DND-41 (cell line): ENCODE measurements at regions not wholly inside any gene's neighbourhood (a gene's known extent, or its start where the extent isn't known, plus 50 kb on each side); places are given as distances from the start of the nearest gene placed in this dataset.

ENCODE experiments used
- ATAC-seq: fragments of 200-7000 bp; cut with Tn5 transposase; 3 replicates; pipeline ENCODE4 v1.9.1; 2021; ENCODE audit warnings: low read depth; ENCODE audit not compliant: insufficient read depth
- DNase-seq: peaks from one replicate; pipeline ENCODE4 v3.0.0-alpha.2; 2020
- H2AFZ ChIP-seq: 2 replicates; pipeline ENCODE4 v1.6.0; 2012; ENCODE audit warnings: low read depth, low read length
- H3K27ac ChIP-seq: 2 replicates; pipeline ENCODE4 v1.5.1; 2012; ENCODE audit warnings: low read length, inconsistent platforms
- H3K27me3 ChIP-seq: fragments of 200-600 bp; sonication (generic); 2 replicates; pipeline ENCODE4 v1.6.0; 2012; ENCODE audit warnings: low read length, mild to moderate bottlenecking, inconsistent platforms; ENCODE audit not compliant: insufficient read depth, poor library complexity
- H3K36me3 ChIP-seq: 2 replicates; pipeline ENCODE4 v1.5.1; 2012; ENCODE audit warnings: low read length, inconsistent platforms; ENCODE audit not compliant: insufficient read depth
- H3K4me1 ChIP-seq: 2 replicates; pipeline ENCODE4 v1.5.1; 2012; ENCODE audit warnings: mild to moderate bottlenecking, low read length; ENCODE audit not compliant: insufficient read depth
- H3K4me2 ChIP-seq: 2 replicates; pipeline ENCODE4 v1.6.0; 2012; ENCODE audit warnings: mild to moderate bottlenecking, moderate library complexity, low read length, inconsistent platforms; ENCODE audit not compliant: insufficient read depth
- H3K4me3 ChIP-seq, 2 experiments: fragments of 200-600 bp in 1 of 2; shearing (Covaris generic) in 1 of 2; 2 replicates each; pipeline ENCODE4 v1.5.1; 2012 to 2016; ENCODE audit warnings: inconsistent platforms in 2 of 2, low read length in 2 of 2, mild to moderate bottlenecking in 2 of 2, low read depth in 1 of 2, moderate library complexity in 1 of 2
- H3K79me2 ChIP-seq: 2 replicates; pipeline ENCODE4 v1.6.0; 2012; ENCODE audit warnings: low read length, inconsistent platforms; ENCODE audit not compliant: insufficient read depth
- H3K9ac ChIP-seq: 2 replicates; pipeline ENCODE4 v1.6.0; 2012; ENCODE audit warnings: low read depth, mild to moderate bottlenecking, inconsistent platforms, low read length, moderate library complexity
- H3K9me3 ChIP-seq: 2 replicates; pipeline ENCODE4 v1.5.1; 2012; ENCODE audit warnings: low read length, moderate library complexity, mild to moderate bottlenecking, inconsistent platforms; ENCODE audit not compliant: insufficient read depth, severe bottlenecking
- H4K20me1 ChIP-seq: 2 replicates; pipeline ENCODE4 v1.6.0; 2012; ENCODE audit warnings: low read length; ENCODE audit not compliant: insufficient read depth
- CTCF ChIP-seq: IDR thresholded peaks from 2 replicates; pipeline ENCODE4 v1.5.1; 2012; ENCODE audit warnings: borderline replicate concordance, low read length, moderate library complexity, mild to moderate bottlenecking; ENCODE audit not compliant: poor library complexity, severe bottlenecking; ENCODE audit errors: extremely low read depth
- EZH2 ChIP-seq: IDR thresholded peaks from 3 replicates; pipeline ENCODE4 v1.6.1; 2012; ENCODE audit warnings: borderline replicate concordance, low read depth, mild to moderate bottlenecking, moderate library complexity, low read length, inconsistent platforms; ENCODE audit not compliant: severe bottlenecking

- Histone ChIP-seq H3K4me1 (no peaks in the 10 kb centered on the region), H3K36me3 (no peaks in the 10 kb centered on the region), H3K9me3 (no peaks in the 10 kb centered on the region), H4K20me1 (no peaks in the 10 kb centered on the region), H3K4me2 (no peak overlapping the region), H3K79me2 (no peaks in the 10 kb centered on the region), H2AFZ (no peak overlapping the region), H3K4me3 (no peak overlapping the region), H3K27me3 (no peaks in the 10 kb centered on the region), H3K9ac (no peak overlapping the region), H3K27ac (no peak overlapping the region)
- DNase-seq: no peak
- ATAC-seq: no peak
- TF ChIP-seq EZH2 (no peak), CTCF (no peak)
Measured at GRCh38 chr11:110984147-110984546, 261.4 kb upstream of the POU2AF2 start.

GRCh38 chr11:110982214-110982613 is 263.3 kb upstream of the POU2AF2 start:
- Histone ChIP-seq H3K79me2 (no peaks in the 10 kb centered on the region), H2AFZ (no peak overlapping the region), H3K36me3 (no peaks in the 10 kb centered on the region), H3K9ac (no peak overlapping the region), H3K27me3 (no peaks in the 10 kb centered on the region), H3K9me3 (no peaks in the 10 kb centered on the region), H3K4me3 (no peak overlapping the region), H4K20me1 (no peaks in the 10 kb centered on the region), H3K4me2 (no peak overlapping the region), H3K4me1 (no peaks in the 10 kb centered on the region), H3K27ac (no peak overlapping the region)
- DNase-seq (no peak), ATAC-seq (no peak)
- TF ChIP-seq EZH2: no peak
- TF ChIP-seq CTCF: no peak

- H3K9ac ChIP-seq: no peak overlapping the region
- no peak for ATAC-seq
- H4K20me1 ChIP-seq: no peaks in the 10 kb centered on the region
- no peaks in the 10 kb centered on the region for H3K79me2 ChIP-seq
- no peaks in the 10 kb centered on the region for H3K9me3 ChIP-seq
- no peak overlapping the region for H3K4me2 ChIP-seq
- no peak overlapping the region for H3K4me3 ChIP-seq
- no peaks in the 10 kb centered on the region for H3K36me3 ChIP-seq
- DNase-seq: no peak
- no peaks in the 10 kb centered on the region for H3K27me3 ChIP-seq
- no peak overlapping the region for H2AFZ ChIP-seq
- TF ChIP-seq EZH2 (no peak), CTCF (no peak)
- H3K27ac ChIP-seq: no peak overlapping the region
- H3K4me1 ChIP-seq: no peaks in the 10 kb centered on the region
Measured at GRCh38 chr11:110979696-110980095, 265.8 kb upstream of the POU2AF2 start.

GRCh38 chr11:110977661-110978060 is 265.4 kb upstream of the ARHGAP20 start:
- H3K27me3 ChIP-seq: no peaks in the 10 kb centered on the region
- no peak overlapping the region for H2AFZ ChIP-seq
- H3K4me1 ChIP-seq: no peaks in the 10 kb centered on the region
- H3K9ac ChIP-seq: no peak overlapping the region
- no peak for ATAC-seq
- H3K79me2 ChIP-seq: no peaks in the 10 kb centered on the region
- H3K9me3 ChIP-seq: no peaks in the 10 kb centered on the region
- no peak for TF ChIP-seq EZH2
- no peak for TF ChIP-seq CTCF
- DNase-seq: no peak
- no peak overlapping the region for H3K4me3 ChIP-seq
- no peaks in the 10 kb centered on the region for H4K20me1 ChIP-seq
- no peaks in the 10 kb centered on the region for H3K36me3 ChIP-seq
- H3K27ac ChIP-seq: no peak overlapping the region
- H3K4me2 ChIP-seq: no peak overlapping the region
